Heart left ventricle (tissue), 13 donors: ENCODE measurements at regions not wholly inside any gene's neighbourhood (a gene's known extent, or its start where the extent isn't known, plus 50 kb on each side); places are given as distances from the start of the nearest gene placed in this dataset.

ENCODE experiments used
- POLR2A ChIP-seq, 2 donors: fragments of 450-650 bp; IDR thresholded peaks; one replicate each; pipeline ENCODE4 v1.6.1; 2017; ENCODE audit warnings: antibody characterized with exemption in 2 of 2, mild to moderate bottlenecking in 2 of 2, moderate library complexity in 2 of 2
- TF ChIP-seq, protein P1 (sequence below), 12 donors: fragments of 200-600 bp; sonication (generic) in 4 of 12; IDR thresholded peaks; one replicate each; pipeline versions ENCODE4 v1.5.0 to v1.8.0; 2018 to 2022; ENCODE audit warnings: antibody characterized with exemption in 12 of 12, mild to moderate bottlenecking in 5 of 12
- donor health status: ischemic (EF 13 %, LVEDD 7.1; RV severe dilation, severe dysfunction).
- donor health status: DM: no; HTN: yes; CAD: no.
- donor health status: DM: no; HTN: no; CAD: no.
- donor health status: ischemic (EF 25% LVEDD 6.9; RV normal size, moderate dysfunction).
- donor health status: ischemic (EF 25% LVEDD 5.7; RV mildly dilated, moderate dysfunction).
- donor health status: ischemic (EF 35%, LVEDD 5.7; RV mildly dilated, moderate dysfunction).
- donor health status: nonischemic (EF 11% LVEDD 7.7; RV severe dilation, severe dysfunction).
- donor health status: DM: yes; HTN: yes; CAD: no.
- donor health status: PGD.
- donor health status: ischemic (EF 29% LVEDD 5.4; RV normal size, mild dysfunction).
- donor health status: nonischemic (EF 23%, LVEDD 6.1; RV moderate dilation, normal function).

DNA sequence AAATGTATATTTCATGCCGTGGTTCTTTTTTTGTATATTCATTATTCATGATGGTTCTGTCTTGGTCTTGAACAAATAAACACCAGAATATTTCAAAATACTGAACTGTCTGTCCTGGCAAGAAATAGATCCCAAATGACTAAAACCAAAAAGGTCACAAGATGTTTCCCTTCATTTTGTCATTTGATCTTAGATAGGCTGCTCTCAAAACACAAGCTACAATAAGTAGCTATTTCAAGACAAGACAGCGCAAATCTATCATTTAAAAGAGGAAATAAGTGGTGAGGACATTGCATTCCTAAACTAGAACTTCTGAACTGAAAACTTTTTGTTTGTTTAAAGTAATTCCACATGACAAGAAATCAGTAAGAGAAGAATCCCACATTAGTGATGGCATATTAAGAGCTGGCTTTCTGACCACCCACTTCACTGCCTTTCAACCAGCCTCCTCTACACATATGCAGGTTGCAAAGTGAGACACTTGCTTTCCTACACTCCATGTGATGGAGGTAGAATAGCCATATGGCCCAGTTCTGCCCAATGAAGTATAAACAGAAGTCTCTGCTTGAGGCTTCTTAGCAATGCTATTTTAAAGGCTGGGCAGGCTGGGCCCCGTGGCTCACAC, 54.4 kb upstream of the CCDC28A start:
- TF ChIP-seq, protein P1, sequence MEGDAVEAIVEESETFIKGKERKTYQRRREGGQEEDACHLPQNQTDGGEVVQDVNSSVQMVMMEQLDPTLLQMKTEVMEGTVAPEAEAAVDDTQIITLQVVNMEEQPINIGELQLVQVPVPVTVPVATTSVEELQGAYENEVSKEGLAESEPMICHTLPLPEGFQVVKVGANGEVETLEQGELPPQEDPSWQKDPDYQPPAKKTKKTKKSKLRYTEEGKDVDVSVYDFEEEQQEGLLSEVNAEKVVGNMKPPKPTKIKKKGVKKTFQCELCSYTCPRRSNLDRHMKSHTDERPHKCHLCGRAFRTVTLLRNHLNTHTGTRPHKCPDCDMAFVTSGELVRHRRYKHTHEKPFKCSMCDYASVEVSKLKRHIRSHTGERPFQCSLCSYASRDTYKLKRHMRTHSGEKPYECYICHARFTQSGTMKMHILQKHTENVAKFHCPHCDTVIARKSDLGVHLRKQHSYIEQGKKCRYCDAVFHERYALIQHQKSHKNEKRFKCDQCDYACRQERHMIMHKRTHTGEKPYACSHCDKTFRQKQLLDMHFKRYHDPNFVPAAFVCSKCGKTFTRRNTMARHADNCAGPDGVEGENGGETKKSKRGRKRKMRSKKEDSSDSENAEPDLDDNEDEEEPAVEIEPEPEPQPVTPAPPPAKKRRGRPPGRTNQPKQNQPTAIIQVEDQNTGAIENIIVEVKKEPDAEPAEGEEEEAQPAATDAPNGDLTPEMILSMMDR (IDR thresholded peaks at IDR 0.05): no peak
- TF ChIP-seq POLR2A (IDR thresholded peaks at IDR 0.05): no peak
